Kidney epithelial cell (primary cell): ENCODE measurements at regions not wholly inside any gene's neighbourhood (a gene's known extent, or its start where the extent isn't known, plus 50 kb on each side); places are given as distances from the start of the nearest gene placed in this dataset.

Source experiments
- DNase-seq: peaks from one replicate; pipeline ENCODE4 v3.0.0-alpha.2; 2010; ENCODE audit warnings: low read depth
- H3K27me3 ChIP-seq: 2 replicates; pipeline ENCODE4 v1.6.0; 2011; ENCODE audit warnings: low read length; ENCODE audit not compliant: control insufficient read depth, insufficient read depth
- H3K36me3 ChIP-seq: 2 replicates; pipeline ENCODE4 v1.5.1; 2011; ENCODE audit warnings: low read length; ENCODE audit not compliant: control insufficient read depth, insufficient read depth
- H3K4me3 ChIP-seq: 2 replicates; pipeline ENCODE4 v1.5.1; 2011; ENCODE audit warnings: low read depth, mild to moderate bottlenecking, control low read depth, low read length
- CTCF ChIP-seq: IDR thresholded peaks from 2 replicates; pipeline ENCODE4 v1.5.1; 2011; ENCODE audit warnings: mild to moderate bottlenecking, moderate library complexity, low read length, control low read depth, inconsistent platforms; ENCODE audit not compliant: insufficient read depth, poor library complexity, severe bottlenecking

GRCh38 chr22:44585559-44586350 lies 87.7 kb upstream of the RTL6 start:
- Histone ChIP-seq H3K27me3 (peaks cover 33% of the 10 kb centered on the region), H3K36me3 (no peaks in the 10 kb centered on the region), H3K4me3 (no peak overlapping the region)
- no peak for DNase-seq
- no peak for TF ChIP-seq CTCF

- no peak for TF ChIP-seq CTCF
- no peak for DNase-seq
- no peaks in the 10 kb centered on the region for H3K36me3 ChIP-seq
Measured at GRCh38 chr22:44584256-44584902, 86.3 kb upstream of the RTL6 start.

GRCh38 chr22:44583854-44584253 lies 85.8 kb upstream of the RTL6 start:
- no peak for DNase-seq
- no peak for TF ChIP-seq CTCF
- H3K27me3 ChIP-seq: peaks cover 35% of the 10 kb centered on the region
- H3K4me3 ChIP-seq: no peak overlapping the region
- no peaks in the 10 kb centered on the region for H3K36me3 ChIP-seq

More at GRCh38 chr22:44584256-44584902, 86.3 kb upstream of the RTL6 start:
- H3K27me3 ChIP-seq: peaks cover 33% of the 10 kb centered on the region
- no peak overlapping the region for H3K4me3 ChIP-seq

- no peak for TF ChIP-seq CTCF
- no peaks in the 10 kb centered on the region for H3K36me3 ChIP-seq
- H3K4me3 ChIP-seq: no peak overlapping the region
- no peak for DNase-seq
- H3K27me3 ChIP-seq: peaks cover 39% of the 10 kb centered on the region
Measured at GRCh38 chr22:44583061-44583760, 85.2 kb upstream of the RTL6 start.

- H3K36me3 ChIP-seq: no peaks in the 10 kb centered on the region
- TF ChIP-seq CTCF: no peak
- DNase-seq: no peak
- peaks cover 33% of the 10 kb centered on the region for H3K27me3 ChIP-seq
- H3K4me3 ChIP-seq: no peak overlapping the region
Measured at GRCh38 chr22:44582016-44582415, 84.0 kb upstream of the RTL6 start.
